Nephron progenitor cell (in vitro differentiated cells): ENCODE measurements at regions not wholly inside any gene's neighbourhood (a gene's known extent, or its start where the extent isn't known, plus 50 kb on each side); places are given as distances from the start of the nearest gene placed in this dataset.

ENCODE experiments used
- DNase-seq: peaks from one replicate; pipeline ENCODE4 v3.0.0; 2021
- H3K27ac Mint-ChIP-seq: 2 replicates; pipeline ENCODE4 v1.8.0; 2021; ENCODE audit warnings: mild to moderate bottlenecking, moderate library complexity, mixed read lengths
- H3K27me3 Mint-ChIP-seq: 2 replicates; pipeline ENCODE4 v1.8.0; 2021; ENCODE audit warnings: mild to moderate bottlenecking, low read depth, mixed read lengths; ENCODE audit not compliant: poor library complexity
- H3K36me3 Mint-ChIP-seq: 2 replicates; pipeline ENCODE4 v1.8.0; 2021; ENCODE audit warnings: low read depth, mixed read lengths
- H3K4me1 Mint-ChIP-seq: 2 replicates; pipeline ENCODE4 v1.8.0; 2021; ENCODE audit warnings: mixed read lengths
- H3K4me3 Mint-ChIP-seq: 2 replicates; pipeline ENCODE4 v1.8.0; 2021; ENCODE audit warnings: mild to moderate bottlenecking, moderate library complexity, mixed read lengths
- H3K9me3 Mint-ChIP-seq: 2 replicates; pipeline ENCODE4 v1.8.0; 2021; ENCODE audit warnings: mild to moderate bottlenecking, moderate library complexity, mixed read lengths
- CTCF ChIP-seq: fragments of 200-600 bp; sonication (generic); IDR thresholded peaks from 2 replicates; pipeline ENCODE4 v1.5.0; 2021; ENCODE audit warnings: antibody characterized with exemption

- no peak for TF ChIP-seq CTCF
- DNase-seq, result no peak
- peaks cover 5% of the 10 kb centered on the region for H3K27me3 Mint-ChIP-seq
- H3K27ac Mint-ChIP-seq, result no peak overlapping the region
- H3K4me3 Mint-ChIP-seq, result no peak overlapping the region
- peaks cover 88% of the 10 kb centered on the region for H3K9me3 Mint-ChIP-seq
- no peaks in the 10 kb centered on the region for H3K4me1 Mint-ChIP-seq
- H3K36me3 Mint-ChIP-seq, result no peaks in the 10 kb centered on the region
These were observed 377.7 kb upstream of the NUPR2 start for GRCh38 chr7:56493704-56494450.

DNA sequence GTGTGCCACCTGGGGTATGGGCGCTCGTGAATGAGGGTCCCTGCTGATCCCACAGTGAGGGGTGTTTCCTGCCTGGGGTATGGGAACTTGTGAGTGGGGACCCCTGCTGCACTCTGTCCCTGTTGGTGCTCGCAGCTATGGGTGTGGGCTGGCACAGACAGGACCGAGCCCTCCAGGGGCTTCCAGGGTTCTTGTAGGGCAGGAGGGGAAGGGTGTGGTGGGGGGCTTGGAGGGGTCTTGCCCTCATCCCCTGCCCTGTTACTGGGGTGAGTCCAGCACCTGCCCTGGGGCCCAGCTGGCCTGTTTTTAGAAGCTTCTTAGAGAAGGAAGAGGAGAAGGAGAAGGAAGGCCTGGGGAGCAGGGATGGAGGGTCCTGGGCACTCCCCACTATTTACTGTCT, 377.0 kb upstream of the NUPR2 start:
- H3K27ac Mint-ChIP-seq, result no peak overlapping the region
- no peak for TF ChIP-seq CTCF
- no peaks in the 10 kb centered on the region for H3K36me3 Mint-ChIP-seq
- no peak for DNase-seq
- H3K4me1 Mint-ChIP-seq, result no peaks in the 10 kb centered on the region
- peaks cover 89% of the 10 kb centered on the region for H3K9me3 Mint-ChIP-seq
- H3K4me3 Mint-ChIP-seq, result no peak overlapping the region
- H3K27me3 Mint-ChIP-seq, result peaks cover 8% of the 10 kb centered on the region

GRCh38 chr7:56491636-56492425, 375.6 kb upstream of the NUPR2 start:
- Mint-ChIP-seq H3K36me3 (no peaks in the 10 kb centered on the region), H3K9me3 (peaks cover 93% of the 10 kb centered on the region), H3K4me1 (no peaks in the 10 kb centered on the region), H3K27me3 (peaks cover 8% of the 10 kb centered on the region), H3K27ac (no peak overlapping the region), H3K4me3 (no peak overlapping the region)
- TF ChIP-seq CTCF, result no peak
- no peak for DNase-seq

DNA sequence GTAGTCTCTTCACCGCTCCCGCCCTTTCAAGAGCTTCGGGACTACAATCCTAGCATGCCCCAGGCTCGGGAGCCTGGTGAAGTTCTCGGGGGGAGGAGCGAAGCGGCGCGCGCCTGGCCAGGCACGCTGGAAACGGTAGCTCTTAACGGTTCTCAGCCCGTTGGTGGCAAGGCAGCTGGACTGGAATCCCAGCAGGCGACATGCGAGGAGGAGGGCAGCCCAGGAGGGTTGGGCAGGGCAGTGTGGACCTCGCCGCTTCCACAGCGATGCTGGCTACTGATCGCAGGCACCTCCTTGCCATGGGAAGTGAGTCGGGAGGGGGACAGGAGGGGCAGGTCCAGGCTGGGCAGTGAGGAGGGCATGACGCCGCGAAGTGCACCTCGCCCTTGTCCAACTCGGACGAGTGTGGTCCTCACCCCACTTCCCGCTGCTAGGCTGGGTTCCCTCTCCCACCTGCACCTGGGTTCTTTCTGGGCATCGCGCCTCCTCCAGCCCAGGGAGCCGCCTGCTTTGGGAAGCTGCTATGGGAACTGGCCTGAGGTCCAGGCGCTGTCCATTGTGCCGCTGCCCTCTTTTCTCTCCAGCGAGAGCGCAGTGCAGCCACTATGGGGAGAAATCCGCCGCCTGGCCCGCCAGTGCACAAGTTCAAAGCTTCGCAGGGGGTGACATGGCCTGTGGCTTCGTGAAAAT, 367.8 kb upstream of the NUPR2 start:
- Mint-ChIP-seq H3K36me3 (peaks cover 4% of the 10 kb centered on the region), H3K9me3 (peaks cover 91% of the 10 kb centered on the region), H3K4me1 (no peaks in the 10 kb centered on the region), H3K27ac (no peak overlapping the region), H3K4me3 (no peak overlapping the region), H3K27me3 (peaks cover 4% of the 10 kb centered on the region)
- no peak for TF ChIP-seq CTCF
- DNase-seq, result no peak

GRCh38 chr7:56483153-56483552, 366.9 kb upstream of the NUPR2 start:
- H3K27ac Mint-ChIP-seq, result no peak overlapping the region
- no peak for TF ChIP-seq CTCF

More at GRCh38 chr7:56483153-56483552, 366.9 kb upstream of the NUPR2 start:
- no peak overlapping the region for H3K4me3 Mint-ChIP-seq
- H3K9me3 Mint-ChIP-seq, result peaks cover 91% of the 10 kb centered on the region
- no peaks in the 10 kb centered on the region for H3K4me1 Mint-ChIP-seq
- DNase-seq, result no peak
- H3K36me3 Mint-ChIP-seq, result peaks cover 4% of the 10 kb centered on the region
- H3K27me3 Mint-ChIP-seq, result no peaks in the 10 kb centered on the region
